Sigmoid colon (tissue), 6 donors: ENCODE measurements at regions not wholly inside any gene's neighbourhood (a gene's known extent, or its start where the extent isn't known, plus 50 kb on each side); places are given as distances from the start of the nearest gene placed in this dataset.

Experiments
- DNase-seq: peaks from one replicate; pipeline ENCODE4 v3.0.0-alpha.2; 2019
- H3K27ac ChIP-seq, 4 donors: fragments of 200-600 bp; sonication (generic); one replicate each; pipeline ENCODE4 v1.5.1; 2016 to 2019; ENCODE audit warnings: mild to moderate bottlenecking in 1 of 4
- H3K27me3 ChIP-seq, 3 donors: fragments of 200-600 bp; sonication (generic); one replicate each; pipeline ENCODE4 v1.5.1; 2019; ENCODE audit warnings: mild to moderate bottlenecking in 1 of 3
- H3K36me3 ChIP-seq, 4 donors: fragments of 200-600 bp; sonication (generic); one replicate each; pipeline ENCODE4 v1.5.1; 2016 to 2019
- H3K4me1 ChIP-seq, 4 donors: fragments of 200-600 bp; sonication (generic); one replicate each; pipeline ENCODE4 v1.5.1; 2017 to 2019
- H3K4me3 ChIP-seq, 4 donors: fragments of 200-600 bp; sonication (generic); one replicate each; pipeline ENCODE4 v1.5.1; 2017 to 2019; ENCODE audit warnings: mild to moderate bottlenecking in 2 of 4, moderate library complexity in 1 of 4
- H3K9me3 ChIP-seq, 4 donors: fragments of 200-600 bp in 3 of 4; sonication (generic) in 3 of 4; one replicate each; pipeline versions ENCODE4 v1.5.1 to v1.6.1; 2013 to 2019
- CTCF ChIP-seq, 4 experiments: fragments of 450-650 bp in 3 of 4; fragments of 200-600 bp in 1 of 4; IDR thresholded peaks; one replicate each; pipeline ENCODE4 v1.5.1; 2016 to 2019; ENCODE audit warnings: antibody characterized with exemption in 4 of 4, mild to moderate bottlenecking in 3 of 4, moderate library complexity in 2 of 4
- EP300 ChIP-seq, 4 donors: sonication (generic); formaldehyde crosslinking; IDR thresholded peaks; one replicate each; pipeline ENCODE4 v1.6.1; 2017; ENCODE audit warnings: antibody characterized with exemption in 4 of 4
- POLR2A ChIP-seq, 2 donors: fragments of 450-650 bp; IDR thresholded peaks; one replicate each; pipeline ENCODE4 v1.6.1; 2016; ENCODE audit warnings: antibody characterized with exemption in 2 of 2, mild to moderate bottlenecking in 2 of 2, moderate library complexity in 2 of 2
- POLR2AphosphoS5 ChIP-seq, 4 donors: sonication (generic); formaldehyde crosslinking; IDR thresholded peaks; one replicate each; pipeline ENCODE4 v1.6.1; 2017; ENCODE audit warnings: antibody characterized with exemption in 4 of 4
- WGBS, 2 donors: extraction: QIAGEN DNeasy Blood & Tissue Kit; methylation state at CpG; one replicate each; pipeline ENCODE4 v1.1.7; 2013; 5-methylcytosine and 5-hydroxymethylcytosine counted together
- intact Hi-C: fragments of 100-400 bp; cut with DNase I; formaldehyde crosslinking; loops from one replicate; pipeline ENCODE4 v1.15.1; 2023
- donor health status: healthy with polysubstance abuse.
- donor health status: healthy.

- intact Hi-C loops, result no loop called here
- DNase-seq, result no peak
- H3K27ac ChIP-seq, result no peak overlapping the region
- H3K27me3 ChIP-seq, result peaks cover 13 to 76% (median 48%) of the 10 kb centered on the region in 3 donors
- no peaks in the 10 kb centered on the region for H3K9me3 ChIP-seq
- H3K4me1 ChIP-seq, result peaks cover 0 to 10% (median 0%) of the 10 kb centered on the region in 4 donors
- H3K36me3 ChIP-seq, result no peaks in the 10 kb centered on the region
- WGBS, 2 donors, result 92% methylated on average over 19 of the region's 19 CpGs
- no peak overlapping the region for H3K4me3 ChIP-seq
- TF ChIP-seq CTCF (IDR thresholded peaks at IDR 0.05) (no peak), POLR2AphosphoS5 (IDR thresholded peaks at IDR 0.05) (no peak), EP300 (IDR thresholded peaks at IDR 0.05) (no peak), POLR2A (IDR thresholded peaks at IDR 0.05) (no peak)
Measured at GRCh38 chr21:43271452-43272020, 102.7 kb downstream of the CRYAA start.

- peaks cover 8 to 69% (median 42%) of the 10 kb centered on the region in 3 donors for H3K27me3 ChIP-seq
- no peak for TF ChIP-seq POLR2AphosphoS5 (IDR thresholded peaks at IDR 0.05)
- no peak for TF ChIP-seq EP300 (IDR thresholded peaks at IDR 0.05)
- TF ChIP-seq CTCF (IDR thresholded peaks at IDR 0.05), result no peak
- no peak for TF ChIP-seq POLR2A (IDR thresholded peaks at IDR 0.05)
- H3K9me3 ChIP-seq, result no peaks in the 10 kb centered on the region
- H3K36me3 ChIP-seq, result no peaks in the 10 kb centered on the region
- intact Hi-C loops, result no loop called here
- no peak overlapping the region for H3K4me3 ChIP-seq
- no peak for DNase-seq
- H3K4me1 ChIP-seq, result peaks cover 0 to 10% (median 0%) of the 10 kb centered on the region in 4 donors
- H3K27ac ChIP-seq, result no peak overlapping the region
- WGBS, 2 donors, result 86 to 87% methylated on average over 20 of the region's 20 CpGs
Measured at GRCh38 chr21:43270800-43271301, 102.0 kb downstream of the CRYAA start.

GRCh38 chr21:43269957-43270705, 101.3 kb downstream of the CRYAA start:
- Histone ChIP-seq H3K4me3 (no peak overlapping the region), H3K36me3 (no peaks in the 10 kb centered on the region), H3K4me1 (peaks cover 0 to 10% (median 0%) of the 10 kb centered on the region in 4 donors), H3K27me3 (peaks cover 7 to 62% (median 34%) of the 10 kb centered on the region in 3 donors), H3K9me3 (no peaks in the 10 kb centered on the region), H3K27ac (no peak overlapping the region)
- no peak for DNase-seq
- TF ChIP-seq POLR2AphosphoS5 (IDR thresholded peaks at IDR 0.05), result no peak
- no peak for TF ChIP-seq CTCF (IDR thresholded peaks at IDR 0.05)
- TF ChIP-seq POLR2A (IDR thresholded peaks at IDR 0.05), result no peak
- TF ChIP-seq EP300 (IDR thresholded peaks at IDR 0.05), result no peak
- WGBS, 2 donors, result 80 to 81% methylated on average over 20 of the region's 20 CpGs
- intact Hi-C loops, result no loop called here

GRCh38 chr21:43269440-43269839, 100.6 kb downstream of the CRYAA start:
- Histone ChIP-seq H3K4me3 (no peak overlapping the region), H3K36me3 (no peaks in the 10 kb centered on the region), H3K27ac (no peak overlapping the region), H3K9me3 (no peaks in the 10 kb centered on the region), H3K4me1 (peaks cover 0 to 10% (median 0%) of the 10 kb centered on the region in 4 donors), H3K27me3 (peaks cover 7 to 57% (median 30%) of the 10 kb centered on the region in 3 donors)
- no peak for DNase-seq
- WGBS, 2 donors, result 68 to 75% methylated on average over 10 of the region's 10 CpGs
- TF ChIP-seq POLR2A (IDR thresholded peaks at IDR 0.05), result no peak
- TF ChIP-seq CTCF (IDR thresholded peaks at IDR 0.05), result no peak
- intact Hi-C loops, result no loop called here
